ENCODE measurements at regions not wholly inside any gene's neighbourhood (a gene's known extent, or its start where the extent isn't known, plus 50 kb on each side); places are given as distances from the start of the nearest gene placed in this dataset.
"Not testable (repeated sequence)": the region's sequence is repeated elsewhere in the genome, so short reads cannot be mapped to it uniquely, and the experiment has no call there.

- DNase-seq, result no peak
Measured at GRCh38 chr15:70522323-70522966, 240.9 kb downstream of the UACA start.

- no peak for DNase-seq
Measured at GRCh38 chr15:70521576-70522322, 241.6 kb downstream of the UACA start.

- peak; percentile 14 for DNase-seq
Measured at GRCh38 chr15:70519616-70520015, 243.7 kb downstream of the UACA start.

GRCh38 chr15:70519004-70519365, 244.4 kb downstream of the UACA start:
- no peak for DNase-seq

- DNase-seq, result no peak
Measured at GRCh38 chr15:70518201-70519003, 245.0 kb downstream of the UACA start.

- no peak for DNase-seq
Measured at GRCh38 chr15:70517194-70517590, 246.2 kb downstream of the UACA start.

GRCh38 chr15:70516408-70517193, 246.8 kb downstream of the UACA start:
- no peak for DNase-seq

GRCh38 chr15:70514251-70514650, 249.1 kb downstream of the UACA start:
- no peak for DNase-seq

GRCh38 chr15:70513819-70514218, 249.5 kb downstream of the UACA start:
- DNase-seq, result no peak

GRCh38 chr15:70512772-70513362, 250.5 kb downstream of the UACA start:
- DNase-seq, result no peak

GRCh38 chr15:70511972-70512587, 251.3 kb downstream of the UACA start:
- not testable (repeated sequence) for DNase-seq

- DNase-seq, result no peak
Measured at GRCh38 chr15:70510433-70510832, 252.9 kb downstream of the UACA start.

GRCh38 chr15:70509731-70510143, 253.6 kb downstream of the UACA start:
- no peak for DNase-seq

- DNase-seq, result no peak
Measured at GRCh38 chr15:70509282-70509662, 254.1 kb downstream of the UACA start.

- no peak for DNase-seq
Measured at GRCh38 chr15:70508561-70509281, 254.6 kb downstream of the UACA start.

GRCh38 chr15:70507772-70508371, 255.5 kb downstream of the UACA start:
- DNase-seq, result no peak

- no peak for DNase-seq
Measured at GRCh38 chr15:70505936-70506912, 257.1 kb downstream of the UACA start.

- no peak for DNase-seq
Measured at GRCh38 chr15:70505411-70505919, 257.9 kb downstream of the UACA start.

- DNase-seq, result no peak
Measured at GRCh38 chr15:70504988-70505387, 258.4 kb downstream of the UACA start.

All from right hindlimb (tissue), 1 donor.